DMS153 (cell line): ENCODE measurements at regions not wholly inside any gene's neighbourhood (a gene's known extent, or its start where the extent isn't known, plus 50 kb on each side); places are given as distances from the start of the nearest gene placed in this dataset.

Experiments used
- DNase-seq: peaks from one replicate; lab custom pipeline; 2025; lab: John Stamatoyannopoulos, UW

GRCh38 chr13:34620862-34621261 is 321.2 kb upstream of the NBEA start:
- DNase-seq, result no peak

GRCh38 chr13:34623331-34623730 is 318.7 kb upstream of the NBEA start:
- no peak for DNase-seq

GRCh38 chr13:34627509-34628208 is 314.4 kb upstream of the NBEA start:
- no peak for DNase-seq

GRCh38 chr13:34628209-34628682 is 313.8 kb upstream of the NBEA start:
- DNase-seq, result no peak

GRCh38 chr13:34634448-34634847 is 307.6 kb upstream of the NBEA start:
- no peak for DNase-seq

- no peak for DNase-seq
These were observed 304.9 kb upstream of the NBEA start for GRCh38 chr13:34637138-34637537.

- no peak for DNase-seq
These were observed 304.4 kb upstream of the NBEA start for GRCh38 chr13:34637636-34638035.

GRCh38 chr13:34638897-34639296 is 303.2 kb upstream of the NBEA start:
- DNase-seq, result no peak

GRCh38 chr13:34640179-34640992 is 301.7 kb upstream of the NBEA start:
- no peak for DNase-seq

GRCh38 chr13:34640993-34641330 is 301.1 kb upstream of the NBEA start:
- no peak for DNase-seq

- DNase-seq, result no peak
These were observed 294.5 kb upstream of the NBEA start for GRCh38 chr13:34647379-34648150.

GRCh38 chr13:34654203-34654602 is 287.9 kb upstream of the NBEA start:
- DNase-seq, result no peak

- no peak for DNase-seq
These were observed 287.4 kb upstream of the NBEA start for GRCh38 chr13:34654647-34655046.

- no peak for DNase-seq
These were observed 286.5 kb upstream of the NBEA start for GRCh38 chr13:34655554-34655953.

GRCh38 chr13:34657716-34658115 is 284.4 kb upstream of the NBEA start:
- no peak for DNase-seq

- no peak for DNase-seq
These were observed 274.5 kb upstream of the NBEA start for GRCh38 chr13:34667286-34668218.

- DNase-seq, result no peak
These were observed 270.9 kb upstream of the NBEA start for GRCh38 chr13:34671137-34671536.

- no peak for DNase-seq
These were observed 269.4 kb upstream of the NBEA start for GRCh38 chr13:34672631-34673030.

- DNase-seq, result no peak
These were observed 266.4 kb upstream of the NBEA start for GRCh38 chr13:34675626-34676025.

GRCh38 chr13:34678154-34678553 is 263.9 kb upstream of the NBEA start:
- no peak for DNase-seq

GRCh38 chr13:34681405-34681955 is 260.6 kb upstream of the NBEA start:
- no peak for DNase-seq
